NCI-H524 treated with DMSO at 0.1 percent for 48 hours (cell line): ENCODE measurements at regions not wholly inside any gene's neighbourhood (a gene's known extent, or its start where the extent isn't known, plus 50 kb on each side); places are given as distances from the start of the nearest gene placed in this dataset.

Experiments used
- DNase-seq: peaks from one replicate; lab custom pipeline; 2025; lab: John Stamatoyannopoulos, UW

GRCh38 chr10:44301781-44302355 is 83.0 kb downstream of the CXCL12 start:
- no peak for DNase-seq

GRCh38 chr10:44300666-44301649 is 83.9 kb downstream of the CXCL12 start:
- no peak for DNase-seq

GRCh38 chr10:44298713-44299112 is 86.2 kb downstream of the CXCL12 start:
- DNase-seq, result no peak

- DNase-seq, result no peak
Measured at GRCh38 chr10:44297963-44298362, 86.9 kb downstream of the CXCL12 start.

GRCh38 chr10:44295644-44296241 is 89.2 kb downstream of the CXCL12 start:
- no peak for DNase-seq

- no peak for DNase-seq
Measured at GRCh38 chr10:44294726-44295412, 90.0 kb downstream of the CXCL12 start.

- no peak for DNase-seq
Measured at GRCh38 chr10:44293842-44294241, 91.1 kb downstream of the CXCL12 start.

- no peak for DNase-seq
Measured at GRCh38 chr10:44293306-44293778, 91.6 kb downstream of the CXCL12 start.

GRCh38 chr10:44292390-44293002 is 92.4 kb downstream of the CXCL12 start:
- DNase-seq, result no peak

- no peak for DNase-seq
Measured at GRCh38 chr10:44291091-44291490, 93.8 kb downstream of the CXCL12 start.

- DNase-seq, result no peak
Measured at GRCh38 chr10:44289125-44289524, 95.8 kb downstream of the CXCL12 start.

- no peak for DNase-seq
Measured at GRCh38 chr10:44287408-44287807, 97.5 kb downstream of the CXCL12 start.

- no peak for DNase-seq
Measured at GRCh38 chr10:44284198-44285084, 100.5 kb downstream of the CXCL12 start.

GRCh38 chr10:44282626-44283300 is 102.1 kb downstream of the CXCL12 start:
- no peak for DNase-seq

GRCh38 chr10:44281662-44282061 is 103.2 kb downstream of the CXCL12 start:
- DNase-seq, result no peak

GRCh38 chr10:44281089-44281613 is 103.7 kb downstream of the CXCL12 start:
- no peak for DNase-seq

- no peak for DNase-seq
Measured at GRCh38 chr10:44280226-44281014, 104.5 kb downstream of the CXCL12 start.

- no peak for DNase-seq
Measured at GRCh38 chr10:44279426-44280126, 105.3 kb downstream of the CXCL12 start.
